Activated T-helper 17 cell treated with anti-CD3 and anti-CD28 coated beads, Interleukin-2, amount 50 U/mL, for 72 hours (primary cell): ENCODE measurements at regions not wholly inside any gene's neighbourhood (a gene's known extent, or its start where the extent isn't known, plus 50 kb on each side); places are given as distances from the start of the nearest gene placed in this dataset.
"Not testable (repeated sequence)": the region's sequence is repeated elsewhere in the genome, so short reads cannot be mapped to it uniquely, and the experiment has no call there.

Source experiments
- ATAC-seq: fragments of 150-1000 bp; cut with Tn5 transposase; replicated peaks from 2 replicates; pipeline ENCODE4 v1.10.0; 2021; ENCODE audit warnings: mild to moderate bottlenecking, moderate library complexity
- H3K27ac Mint-ChIP-seq: one replicate; pipeline ENCODE4 v1.8.0; 2022; ENCODE audit warnings: mixed read lengths
- H3K27me3 Mint-ChIP-seq: one replicate; pipeline ENCODE4 v1.8.0; 2022; ENCODE audit warnings: mixed read lengths
- H3K36me3 Mint-ChIP-seq: one replicate; pipeline ENCODE4 v1.8.0; 2022; ENCODE audit warnings: low read depth, mild to moderate bottlenecking, mixed read lengths
- H3K4me1 Mint-ChIP-seq: one replicate; pipeline ENCODE4 v1.8.0; 2022; ENCODE audit warnings: mixed read lengths
- H3K4me3 Mint-ChIP-seq: one replicate; pipeline ENCODE4 v1.8.0; 2022; ENCODE audit warnings: mild to moderate bottlenecking, mixed read lengths
- H3K9me3 Mint-ChIP-seq: one replicate; pipeline ENCODE4 v1.8.0; 2022; ENCODE audit warnings: mixed read lengths

- Mint-ChIP-seq H3K4me3 (no peak overlapping the region), H3K36me3 (no peaks in the 10 kb centered on the region), H3K27ac (no peak overlapping the region), H3K9me3 (peaks cover 13% of the 10 kb centered on the region), H3K4me1 (no peaks in the 10 kb centered on the region), H3K27me3 (no peaks in the 10 kb centered on the region)
- no peak for ATAC-seq
Observed at GRCh38 chr7:136479922-136480321, 388.5 kb upstream of the CHRM2 start.

- Mint-ChIP-seq H3K4me3 (no peak overlapping the region), H3K4me1 (no peaks in the 10 kb centered on the region), H3K36me3 (no peaks in the 10 kb centered on the region), H3K27ac (no peak overlapping the region), H3K27me3 (no peaks in the 10 kb centered on the region), H3K9me3 (peaks cover 28% of the 10 kb centered on the region)
- ATAC-seq: no peak
Observed at GRCh38 chr7:136470179-136470578, 398.3 kb upstream of the CHRM2 start.

GRCh38 chr7:136452949-136453348 lies 415.5 kb upstream of the CHRM2 start:
- no peaks in the 10 kb centered on the region for H3K36me3 Mint-ChIP-seq
- H3K27me3 Mint-ChIP-seq: no peaks in the 10 kb centered on the region
- H3K27ac Mint-ChIP-seq: no peak overlapping the region
- H3K4me3 Mint-ChIP-seq: no peak overlapping the region
- no peaks in the 10 kb centered on the region for H3K4me1 Mint-ChIP-seq
- peaks cover 21% of the 10 kb centered on the region for H3K9me3 Mint-ChIP-seq
- ATAC-seq: no peak

GRCh38 chr7:136446751-136447150 lies 421.7 kb upstream of the CHRM2 start:
- ATAC-seq: no peak
- Mint-ChIP-seq H3K4me1 (no peaks in the 10 kb centered on the region), H3K27me3 (no peaks in the 10 kb centered on the region), H3K9me3 (peaks cover 4% of the 10 kb centered on the region), H3K36me3 (no peaks in the 10 kb centered on the region), H3K27ac (no peak overlapping the region), H3K4me3 (no peak overlapping the region)

- Mint-ChIP-seq H3K36me3 (no peaks in the 10 kb centered on the region), H3K27me3 (no peaks in the 10 kb centered on the region)
Observed at GRCh38 chr7:136441835-136442234, 426.6 kb upstream of the CHRM2 start.

GRCh38 chr7:136431736-136432135 lies 436.7 kb upstream of the CHRM2 start:
- not testable (repeated sequence) for H3K9me3 Mint-ChIP-seq, H3K4me3 Mint-ChIP-seq, H3K4me1 Mint-ChIP-seq, H3K36me3 Mint-ChIP-seq, H3K27me3 Mint-ChIP-seq, ATAC-seq, H3K27ac Mint-ChIP-seq

More at GRCh38 chr7:136441835-136442234, 426.6 kb upstream of the CHRM2 start:
- ATAC-seq: no peak
- H3K27ac Mint-ChIP-seq: no peak overlapping the region
- peaks cover 4% of the 10 kb centered on the region for H3K9me3 Mint-ChIP-seq
- no peaks in the 10 kb centered on the region for H3K4me1 Mint-ChIP-seq
- no peak overlapping the region for H3K4me3 Mint-ChIP-seq

GRCh38 chr7:136424058-136424457 lies 444.4 kb upstream of the CHRM2 start:
- Mint-ChIP-seq H3K4me1 (no peaks in the 10 kb centered on the region), H3K27me3 (no peaks in the 10 kb centered on the region), H3K9me3 (peaks cover 8% of the 10 kb centered on the region), H3K4me3 (no peak overlapping the region), H3K27ac (no peak overlapping the region), H3K36me3 (no peaks in the 10 kb centered on the region)
- no peak for ATAC-seq

GRCh38 chr7:136419740-136420139 lies 442.6 kb upstream of the MTPN start:
- H3K4me3 Mint-ChIP-seq, ATAC-seq, H3K4me1 Mint-ChIP-seq, H3K27me3 Mint-ChIP-seq, H3K9me3 Mint-ChIP-seq, H3K27ac Mint-ChIP-seq, H3K36me3 Mint-ChIP-seq: not testable (repeated sequence)

GRCh38 chr7:136412952-136413351 lies 435.8 kb upstream of the MTPN start:
- no peak overlapping the region for H3K27ac Mint-ChIP-seq
- no peak overlapping the region for H3K4me3 Mint-ChIP-seq
- H3K9me3 Mint-ChIP-seq: no peaks in the 10 kb centered on the region
- H3K27me3 Mint-ChIP-seq: no peaks in the 10 kb centered on the region
- H3K36me3 Mint-ChIP-seq: no peaks in the 10 kb centered on the region
- H3K4me1 Mint-ChIP-seq: no peaks in the 10 kb centered on the region
- no peak for ATAC-seq

- peak; percentile 65 for ATAC-seq
- Mint-ChIP-seq H3K27me3 (no peaks in the 10 kb centered on the region), H3K27ac (no peak overlapping the region), H3K4me3 (no peak overlapping the region), H3K36me3 (no peaks in the 10 kb centered on the region), H3K4me1 (peaks cover 5% of the 10 kb centered on the region), H3K9me3 (no peaks in the 10 kb centered on the region)
Observed at GRCh38 chr7:136405931-136406777, 429.0 kb upstream of the MTPN start.

- no peak for ATAC-seq
- no peak overlapping the region for H3K4me3 Mint-ChIP-seq
- peaks cover 5% of the 10 kb centered on the region for H3K4me1 Mint-ChIP-seq
- H3K36me3 Mint-ChIP-seq: no peaks in the 10 kb centered on the region
- H3K27me3 Mint-ChIP-seq: no peaks in the 10 kb centered on the region
- H3K27ac Mint-ChIP-seq: no peak overlapping the region
- no peaks in the 10 kb centered on the region for H3K9me3 Mint-ChIP-seq
Observed at GRCh38 chr7:136403591-136403990, 426.4 kb upstream of the MTPN start.

- Mint-ChIP-seq H3K27ac (no peak overlapping the region), H3K4me1 (no peaks in the 10 kb centered on the region), H3K36me3 (no peaks in the 10 kb centered on the region), H3K9me3 (no peaks in the 10 kb centered on the region), H3K27me3 (no peaks in the 10 kb centered on the region), H3K4me3 (no peak overlapping the region)
- ATAC-seq: no peak
Observed at GRCh38 chr7:136400877-136401276, 423.7 kb upstream of the MTPN start.

- Mint-ChIP-seq H3K27ac (no peak overlapping the region), H3K9me3 (no peaks in the 10 kb centered on the region), H3K4me3 (no peak overlapping the region), H3K36me3 (no peaks in the 10 kb centered on the region), H3K27me3 (no peaks in the 10 kb centered on the region), H3K4me1 (no peaks in the 10 kb centered on the region)
- ATAC-seq: no peak
Observed at GRCh38 chr7:136399385-136399784, 422.2 kb upstream of the MTPN start.

- Mint-ChIP-seq H3K27me3 (no peaks in the 10 kb centered on the region), H3K27ac (no peak overlapping the region), H3K36me3 (no peaks in the 10 kb centered on the region), H3K9me3 (no peaks in the 10 kb centered on the region), H3K4me3 (no peak overlapping the region), H3K4me1 (no peaks in the 10 kb centered on the region)
- no peak for ATAC-seq
Observed at GRCh38 chr7:136392856-136393255, 415.7 kb upstream of the MTPN start.

GRCh38 chr7:136391371-136391770 lies 414.2 kb upstream of the MTPN start:
- H3K27ac Mint-ChIP-seq: no peak overlapping the region
- H3K36me3 Mint-ChIP-seq: no peaks in the 10 kb centered on the region
- no peaks in the 10 kb centered on the region for H3K9me3 Mint-ChIP-seq
- ATAC-seq: no peak
- H3K27me3 Mint-ChIP-seq: no peaks in the 10 kb centered on the region
- no peaks in the 10 kb centered on the region for H3K4me1 Mint-ChIP-seq
- H3K4me3 Mint-ChIP-seq: no peak overlapping the region

GRCh38 chr7:136389933-136390332 lies 412.8 kb upstream of the MTPN start:
- Mint-ChIP-seq H3K27ac (no peak overlapping the region), H3K4me1 (no peaks in the 10 kb centered on the region), H3K27me3 (no peaks in the 10 kb centered on the region), H3K9me3 (no peaks in the 10 kb centered on the region), H3K36me3 (no peaks in the 10 kb centered on the region), H3K4me3 (no peak overlapping the region)
- ATAC-seq: no peak
